Caco-2 (cell line): ENCODE measurements at regions not wholly inside any gene's neighbourhood (a gene's known extent, or its start where the extent isn't known, plus 50 kb on each side); places are given as distances from the start of the nearest gene placed in this dataset.
"Not testable (repeated sequence)": the region's sequence is repeated elsewhere in the genome, so short reads cannot be mapped to it uniquely, and the experiment has no call there.

Source experiments
- BruUV-seq: library from RNA; stranded (reverse); fragments of 400-500 nt; replicated peaks from 2 replicates; lab custom pipeline; 2021; lab: Mats Ljungman, UMichigan
- CTCF ChIA-PET: fragments of 300-600 bp; sonication (Branson Sonifier 250); formaldehyde crosslinking; loops from one replicate; lab custom pipeline; 2022; ENCODE audit warnings: antibody characterized with exemption; lab: Charles Lee
- POLR2A ChIA-PET: fragments of 300-600 bp; sonication (Branson Sonifier 250); formaldehyde crosslinking; loops from one replicate; lab custom pipeline; 2022; ENCODE audit warnings: antibody characterized with exemption; lab: Charles Lee
- DNase-seq, 2 experiments: peaks; one replicate each; pipeline versions ENCODE4 v3.0.0 to v3.0.0-alpha.2; 2020 to 2022
- H3K27me3 ChIP-seq: replicated peaks from 2 replicates; pipeline ENCODE4 v1.6.0; 2011; ENCODE audit warnings: low read length; ENCODE audit not compliant: control insufficient read depth, insufficient read depth
- H3K36me3 ChIP-seq: 2 replicates; pipeline ENCODE4 v1.5.1; 2011; ENCODE audit warnings: low read length; ENCODE audit not compliant: control insufficient read depth, insufficient read depth
- H3K4me1 ChIP-seq: fragments of 250-450 bp; sonication (Bioruptor Pico); 2 replicates; pipeline ENCODE4 v1.5.1; 2020; ENCODE audit warnings: mild to moderate bottlenecking
- H3K4me3 ChIP-seq: 2 replicates; pipeline ENCODE4 v1.5.1; 2011; ENCODE audit warnings: low read depth, mild to moderate bottlenecking, control low read depth, low read length
- H3K9me3 ChIP-seq: fragments of 250-450 bp; sonication (Bioruptor Pico); 2 replicates; pipeline ENCODE4 v1.5.1; 2020; ENCODE audit warnings: mild to moderate bottlenecking, moderate library complexity
- H3K27ac Mint-ChIP-seq: one replicate; pipeline ENCODE4 v1.8.0; 2022; ENCODE audit warnings: mixed read lengths; ENCODE audit not compliant: unreplicated experiment
- H3K27me3 Mint-ChIP-seq: one replicate; pipeline ENCODE4 v1.8.0; 2022; ENCODE audit warnings: mixed read lengths; ENCODE audit not compliant: insufficient read depth, unreplicated experiment
- H3K36me3 Mint-ChIP-seq: one replicate; pipeline ENCODE4 v1.8.0; 2022; ENCODE audit warnings: mild to moderate bottlenecking, mixed read lengths; ENCODE audit not compliant: insufficient read depth, unreplicated experiment
- H3K4me1 Mint-ChIP-seq: one replicate; pipeline ENCODE4 v1.8.0; 2022; ENCODE audit warnings: low read depth, mixed read lengths; ENCODE audit not compliant: unreplicated experiment
- H3K4me3 Mint-ChIP-seq: one replicate; pipeline ENCODE4 v1.8.0; 2022; ENCODE audit warnings: mild to moderate bottlenecking, moderate library complexity, mixed read lengths; ENCODE audit not compliant: unreplicated experiment
- H3K9me3 Mint-ChIP-seq: one replicate; pipeline ENCODE4 v1.8.0; 2022; ENCODE audit warnings: mixed read lengths; ENCODE audit not compliant: unreplicated experiment
- CTCF ChIP-seq, 2 experiments: fragments of 200-600 bp in 1 of 2; IDR thresholded peaks; 1 replicate in 1 of 2; 2 replicates in 1 of 2; pipeline versions ENCODE4 v1.5.1 to v1.8.0; 2011 to 2022; ENCODE audit warnings: antibody characterized with exemption in 1 of 2, control low read depth in 1 of 2, inconsistent platforms in 1 of 2, low read depth in 1 of 2, low read length in 1 of 2, mild to moderate bottlenecking in 1 of 2, moderate library complexity in 1 of 2; ENCODE audit not compliant: insufficient read depth in 1 of 2, severe bottlenecking in 1 of 2, unreplicated experiment in 1 of 2
- intact Hi-C: fragments of 100-400 bp; cut with micrococcal nuclease; formaldehyde crosslinking; loops from one replicate; pipeline ENCODE4 v1.10.0; 2022; ENCODE audit not compliant: unreplicated experiment

- intact Hi-C loops, result no loop called here
- CTCF ChIA-PET, result no interaction called here
- no peak overlapping the region for H3K4me3 Mint-ChIP-seq
- no peak for DNase-seq
- Histone ChIP-seq H3K36me3 (no peaks in the 10 kb centered on the region), H3K27me3 (no peaks in the 10 kb centered on the region), H3K4me3 (no peak overlapping the region), H3K4me1 (no peaks in the 10 kb centered on the region; the same call in 1 of the 2 replicates), H3K9me3 (no peaks in the 10 kb centered on the region)
- no peak for TF ChIP-seq CTCF (IDR thresholded peaks at IDR 0.05; ENCODE audit: insufficient read depth in 1 of 2, low read depth in 1 of 2, low read length in 1 of 2, severe bottlenecking in 1 of 2, unreplicated experiment in 1 of 2)
- no peaks in the 10 kb centered on the region for H3K9me3 Mint-ChIP-seq
- H3K27ac Mint-ChIP-seq, result no peak overlapping the region
- POLR2A ChIA-PET, result no interaction called here
- BruUV-seq, result no TSS peak
- H3K36me3 Mint-ChIP-seq, result no peaks in the 10 kb centered on the region
- H3K27me3 Mint-ChIP-seq, result no peaks in the 10 kb centered on the region
- H3K4me1 Mint-ChIP-seq, result no peaks in the 10 kb centered on the region
These were observed 68.1 kb downstream of the DLL1 start for GRCh38 chr6:170222498-170223471.

- Mint-ChIP-seq H3K27me3 (no peaks in the 10 kb centered on the region), H3K36me3 (no peaks in the 10 kb centered on the region), H3K27ac (no peak overlapping the region), H3K4me3 (no peak overlapping the region), H3K9me3 (no peaks in the 10 kb centered on the region), H3K4me1 (no peaks in the 10 kb centered on the region)
- Histone ChIP-seq H3K4me1 (no peaks in the 10 kb centered on the region; the same call in 1 of the 2 replicates), H3K27me3 (no peaks in the 10 kb centered on the region), H3K4me3 (no peak overlapping the region), H3K9me3 (no peaks in the 10 kb centered on the region), H3K36me3 (no peaks in the 10 kb centered on the region)
- intact Hi-C loops, result no loop called here
- ChIA-PET CTCF (no interaction called here), POLR2A (no interaction called here)
- no peak for DNase-seq
- TF ChIP-seq CTCF (IDR thresholded peaks at IDR 0.05; ENCODE audit: insufficient read depth in 1 of 2, low read depth in 1 of 2, low read length in 1 of 2, severe bottlenecking in 1 of 2, unreplicated experiment in 1 of 2), result no peak
- no TSS peak for BruUV-seq
These were observed 69.0 kb downstream of the DLL1 start for GRCh38 chr6:170221753-170222400.

GRCh38 chr6:170221052-170221752 is 69.7 kb downstream of the DLL1 start:
- no peaks in the 10 kb centered on the region; the same call in 1 of the 2 replicates for H3K4me1 ChIP-seq
- BruUV-seq, result no TSS peak
- Mint-ChIP-seq H3K9me3 (no peaks in the 10 kb centered on the region), H3K27ac (no peak overlapping the region), H3K4me3 (no peak overlapping the region), H3K4me1 (no peaks in the 10 kb centered on the region), H3K36me3 (no peaks in the 10 kb centered on the region), H3K27me3 (no peaks in the 10 kb centered on the region)
- ChIA-PET CTCF (no interaction called here), POLR2A (no interaction called here)
- H3K36me3 ChIP-seq, result no peaks in the 10 kb centered on the region
- TF ChIP-seq CTCF (IDR thresholded peaks at IDR 0.05; ENCODE audit: insufficient read depth in 1 of 2, low read depth in 1 of 2, low read length in 1 of 2, severe bottlenecking in 1 of 2, unreplicated experiment in 1 of 2), result no peak
- H3K4me3 ChIP-seq, result no peak overlapping the region
- no peaks in the 10 kb centered on the region for H3K9me3 ChIP-seq
- no peaks in the 10 kb centered on the region for H3K27me3 ChIP-seq
- intact Hi-C loops, result no loop called here
- no peak for DNase-seq

GRCh38 chr6:170213637-170214018 is 77.2 kb downstream of the DLL1 start:
- POLR2A ChIA-PET, H3K4me3 Mint-ChIP-seq, H3K27me3 ChIP-seq, H3K9me3 ChIP-seq, H3K36me3 ChIP-seq, H3K27ac Mint-ChIP-seq, H3K4me3 ChIP-seq, H3K4me1 Mint-ChIP-seq, intact Hi-C loops, CTCF ChIA-PET, H3K27me3 Mint-ChIP-seq, BruUV-seq, H3K4me1 ChIP-seq: not testable (repeated sequence)
- peak in 1 of 2 experiments; percentile 19 for DNase-seq
- peaks cover 15% of the 10 kb centered on the region for H3K9me3 Mint-ChIP-seq
- peaks cover 14% of the 10 kb centered on the region for H3K36me3 Mint-ChIP-seq
